ENCODE measurements at regions not wholly inside any gene's neighbourhood (a gene's known extent, or its start where the extent isn't known, plus 50 kb on each side); places are given as distances from the start of the nearest gene placed in this dataset.

DNA sequence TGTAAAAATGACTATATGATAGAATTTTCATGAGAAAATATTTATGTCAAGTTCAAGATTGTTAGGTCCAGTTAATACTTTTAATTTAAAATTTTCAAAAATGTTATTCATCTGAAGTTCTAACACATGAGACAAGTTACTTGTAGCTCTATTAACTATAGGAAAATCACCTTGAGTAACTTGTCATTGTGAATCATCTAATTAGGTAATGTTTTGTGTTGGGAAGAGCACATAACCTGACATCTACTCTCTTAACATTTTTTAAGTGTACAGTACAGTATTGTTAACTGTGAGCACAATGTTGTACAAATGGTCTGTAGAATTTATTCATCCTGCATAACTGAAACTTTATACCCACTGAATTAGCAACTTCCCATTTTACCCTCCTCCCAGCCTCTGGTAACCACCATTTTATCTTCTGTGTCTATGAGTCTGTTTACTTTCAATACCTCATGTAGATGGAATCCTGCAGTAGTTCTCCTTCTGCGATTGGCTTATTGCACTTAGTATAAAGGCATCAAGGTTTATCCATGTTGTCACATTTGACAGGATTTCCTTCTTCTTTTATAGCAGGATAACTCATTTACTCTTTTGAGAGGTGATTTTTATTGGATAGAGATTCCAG lies 54.6 kb downstream of the ARL4A start:
- ChIA-PET CTCF (no interaction called here), POLR2A (no interaction called here)
- Histone ChIP-seq H3K27ac (ENCODE audit: low read depth, low read length) (no peak overlapping the region), H3K9me3 (ENCODE audit: low read length) (no peaks in the 10 kb centered on the region), H3K36me3 (ENCODE audit: insufficient read depth, low read length) (no peaks in the 10 kb centered on the region), H3K4me1 (ENCODE audit: insufficient read depth, low read length) (no peaks in the 10 kb centered on the region), H3K4me3 (ENCODE audit: low read length) (no peak overlapping the region), H3K27me3 (ENCODE audit: insufficient read depth, low read length, poor library complexity, severe bottlenecking) (no peaks in the 10 kb centered on the region)
- Mint-ChIP-seq H3K27me3 (peaks cover 2 to 6% of the 10 kb centered on the region in 2 donors), H3K4me1 (no peaks in the 10 kb centered on the region), H3K27ac (no peak overlapping the region), H3K9me3 (no peaks in the 10 kb centered on the region), H3K4me3 (no peak overlapping the region), H3K36me3 (no peaks in the 10 kb centered on the region)
- DNase-seq = no peak

DNA sequence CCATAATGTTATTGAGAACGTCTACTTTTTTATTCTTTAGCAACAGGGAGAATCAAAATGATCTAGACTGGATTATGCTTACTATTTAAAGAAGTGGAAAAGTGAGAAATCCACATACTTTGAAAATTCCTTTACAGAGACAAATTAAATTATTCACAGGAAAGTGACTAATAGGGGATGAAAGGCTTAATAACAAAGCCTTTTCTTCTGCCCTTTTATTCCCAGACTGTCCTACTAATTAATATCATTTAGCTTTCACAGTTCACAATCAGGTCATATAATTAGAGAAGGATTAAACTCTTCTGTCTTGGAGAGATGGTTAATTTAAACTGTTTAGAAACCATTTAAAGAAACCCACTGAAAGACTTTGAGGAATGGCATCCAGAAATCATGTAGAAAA lies 58.8 kb downstream of the ARL4A start:
- no peaks in the 10 kb centered on the region for H3K36me3 Mint-ChIP-seq
- Histone ChIP-seq H3K4me3 (ENCODE audit: low read length) (no peak overlapping the region), H3K4me1 (ENCODE audit: insufficient read depth, low read length) (no peaks in the 10 kb centered on the region), H3K27me3 (ENCODE audit: insufficient read depth, low read length, poor library complexity, severe bottlenecking) (no peaks in the 10 kb centered on the region), H3K36me3 (ENCODE audit: insufficient read depth, low read length) (no peaks in the 10 kb centered on the region), H3K9me3 (ENCODE audit: low read length) (no peaks in the 10 kb centered on the region), H3K27ac (ENCODE audit: low read depth, low read length) (no peak overlapping the region)
- peaks cover 3 to 8% of the 10 kb centered on the region in 2 donors for H3K27me3 Mint-ChIP-seq
- no peak for DNase-seq
- H3K4me3 Mint-ChIP-seq = no peak overlapping the region
- no peaks in the 10 kb centered on the region for H3K4me1 Mint-ChIP-seq
- CTCF ChIA-PET = no interaction called here
- H3K9me3 Mint-ChIP-seq = no peaks in the 10 kb centered on the region
- POLR2A ChIA-PET = no interaction called here
- H3K27ac Mint-ChIP-seq = no peak overlapping the region

DNA sequence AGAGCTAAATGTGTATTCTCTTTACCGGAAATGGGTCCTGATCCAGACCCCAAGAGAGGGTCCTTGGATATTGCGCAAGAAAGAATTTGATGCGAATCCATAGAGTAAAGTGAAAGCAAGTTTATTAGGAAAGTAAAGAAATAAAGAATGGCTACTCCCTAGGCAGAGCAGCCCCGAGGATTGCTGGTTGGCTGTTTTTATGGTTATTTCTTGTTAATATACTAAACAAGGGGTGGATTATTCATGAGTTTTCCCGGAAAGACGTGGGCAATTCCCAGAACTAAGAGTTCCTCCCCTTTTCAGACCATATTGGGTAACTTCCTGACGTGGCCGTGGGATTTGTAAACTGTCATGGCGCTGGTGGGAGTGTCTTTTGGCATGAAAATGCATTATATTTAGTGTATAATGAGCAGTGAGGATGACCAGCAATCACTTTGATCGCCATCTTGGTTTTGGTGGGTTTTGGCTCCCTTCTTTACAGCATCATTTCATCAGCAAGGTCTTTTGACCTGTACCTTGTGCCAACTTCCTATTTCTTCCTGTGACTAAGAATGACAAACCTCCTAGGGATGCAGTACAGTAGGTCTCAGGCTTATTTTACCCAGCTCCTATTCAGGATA lies 60.4 kb downstream of the ARL4A start:
- no peaks in the 10 kb centered on the region for H3K36me3 ChIP-seq (ENCODE audit: insufficient read depth, low read length)
- H3K27ac Mint-ChIP-seq = no peak overlapping the region
- no peak for DNase-seq
- no peak overlapping the region for H3K4me3 Mint-ChIP-seq
- H3K27me3 ChIP-seq (ENCODE audit: insufficient read depth, low read length, poor library complexity, severe bottlenecking) = no peaks in the 10 kb centered on the region
- POLR2A ChIA-PET = no interaction called here
- no peaks in the 10 kb centered on the region for H3K36me3 Mint-ChIP-seq
- CTCF ChIA-PET = interaction anchor here (0.7 kb wide), 1 partner anchor 433 kb away, joined by 3 read pairs; no protein-coding TSS in a partner anchor
- H3K4me1 ChIP-seq (ENCODE audit: insufficient read depth, low read length) = no peaks in the 10 kb centered on the region
- H3K27me3 Mint-ChIP-seq = peaks cover 3 to 8% of the 10 kb centered on the region in 2 donors
- H3K9me3 ChIP-seq (ENCODE audit: low read length) = no peaks in the 10 kb centered on the region
- H3K4me3 ChIP-seq (ENCODE audit: low read length) = no peak overlapping the region
- no peaks in the 10 kb centered on the region for H3K9me3 Mint-ChIP-seq
- no peaks in the 10 kb centered on the region for H3K4me1 Mint-ChIP-seq
- no peak overlapping the region for H3K27ac ChIP-seq (ENCODE audit: low read depth, low read length)

DNA sequence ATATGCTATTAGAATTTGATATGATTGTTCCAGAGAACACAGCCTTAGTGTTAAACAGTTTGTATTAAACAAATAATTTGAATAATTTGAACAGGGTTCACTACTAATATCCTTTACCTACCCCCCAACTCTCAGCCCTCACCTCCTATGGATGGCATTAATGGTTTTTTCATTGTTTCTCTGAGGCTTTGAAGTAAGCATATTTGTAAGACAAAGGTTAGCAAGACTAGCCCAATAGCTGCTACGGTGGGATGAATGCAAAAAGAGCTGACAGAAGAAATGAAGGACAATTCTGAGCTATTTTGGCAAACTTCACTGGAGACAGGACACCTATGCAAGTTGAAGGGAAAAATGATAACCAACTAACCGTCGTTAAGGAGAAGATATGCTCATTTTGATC lies 61.6 kb downstream of the ARL4A start:
- no peaks in the 10 kb centered on the region for H3K36me3 ChIP-seq (ENCODE audit: insufficient read depth, low read length)
- ChIA-PET CTCF (no interaction called here), POLR2A (no interaction called here)
- H3K9me3 ChIP-seq (ENCODE audit: low read length) = no peaks in the 10 kb centered on the region
- no peak for DNase-seq
- no peaks in the 10 kb centered on the region for H3K9me3 Mint-ChIP-seq
- H3K27me3 Mint-ChIP-seq = peaks cover 3 to 8% of the 10 kb centered on the region in 2 donors
- no peaks in the 10 kb centered on the region for H3K4me1 Mint-ChIP-seq
- H3K36me3 Mint-ChIP-seq = no peaks in the 10 kb centered on the region
- H3K4me3 ChIP-seq (ENCODE audit: low read length) = no peak overlapping the region
- no peak overlapping the region for H3K27ac Mint-ChIP-seq
- H3K4me1 ChIP-seq (ENCODE audit: insufficient read depth, low read length) = no peaks in the 10 kb centered on the region
- no peak overlapping the region for H3K27ac ChIP-seq (ENCODE audit: low read depth, low read length)
- H3K4me3 Mint-ChIP-seq = no peak overlapping the region
- H3K27me3 ChIP-seq (ENCODE audit: insufficient read depth, low read length, poor library complexity, severe bottlenecking) = no peaks in the 10 kb centered on the region

DNA sequence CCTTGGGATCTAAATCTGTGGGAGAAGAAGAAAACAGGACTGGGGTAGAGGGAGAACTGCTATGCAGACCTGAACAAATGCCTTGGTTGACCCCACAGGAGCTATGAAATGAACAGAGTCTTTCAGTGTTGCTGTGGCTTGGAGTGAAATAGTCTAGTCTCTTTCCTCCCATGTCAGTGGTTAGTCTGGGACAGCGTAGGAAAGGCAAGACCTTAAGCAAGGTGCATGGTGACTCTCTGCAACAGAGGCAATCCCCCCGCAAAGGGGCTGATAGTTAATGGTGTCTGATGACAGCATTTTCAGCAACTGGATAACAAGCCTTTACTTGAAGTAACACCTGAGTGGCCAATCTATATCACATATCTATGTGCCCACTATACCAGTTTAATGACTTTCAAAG lies 62.3 kb downstream of the ARL4A start:
- no peak for DNase-seq
- Histone ChIP-seq H3K27ac (ENCODE audit: low read depth, low read length) (no peak overlapping the region), H3K36me3 (ENCODE audit: insufficient read depth, low read length) (no peaks in the 10 kb centered on the region), H3K9me3 (ENCODE audit: low read length) (no peaks in the 10 kb centered on the region), H3K4me3 (ENCODE audit: low read length) (no peak overlapping the region), H3K27me3 (ENCODE audit: insufficient read depth, low read length, poor library complexity, severe bottlenecking) (no peaks in the 10 kb centered on the region), H3K4me1 (ENCODE audit: insufficient read depth, low read length) (no peaks in the 10 kb centered on the region)
- no peaks in the 10 kb centered on the region for H3K9me3 Mint-ChIP-seq
- peaks cover 3 to 8% of the 10 kb centered on the region in 2 donors for H3K27me3 Mint-ChIP-seq
- no peaks in the 10 kb centered on the region for H3K36me3 Mint-ChIP-seq
- H3K4me3 Mint-ChIP-seq = no peak overlapping the region
- no peak overlapping the region for H3K27ac Mint-ChIP-seq
- ChIA-PET CTCF (no interaction called here), POLR2A (no interaction called here)
- no peaks in the 10 kb centered on the region for H3K4me1 Mint-ChIP-seq

DNA sequence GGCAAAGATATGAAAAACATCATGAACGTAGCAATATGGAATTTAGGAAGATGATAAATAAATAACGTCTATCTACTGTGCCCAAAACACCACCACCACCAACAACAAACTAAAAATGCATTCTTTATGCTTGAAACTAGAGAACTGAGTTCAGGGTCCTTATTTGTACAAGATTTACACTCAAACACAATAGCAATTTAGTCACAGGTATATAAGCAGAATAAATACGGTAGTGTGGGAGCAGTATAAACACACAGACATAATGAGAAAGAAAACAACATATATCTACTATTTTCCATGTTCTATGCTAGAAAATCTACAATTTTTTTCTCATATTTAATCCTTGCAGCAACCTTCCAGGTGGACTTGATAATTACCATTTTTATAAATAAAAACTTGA lies 64.3 kb downstream of the ARL4A start:
- Mint-ChIP-seq H3K4me3 (no peak overlapping the region), H3K27me3 (peaks cover 3 to 8% of the 10 kb centered on the region in 2 donors), H3K27ac (no peak overlapping the region), H3K4me1 (no peaks in the 10 kb centered on the region), H3K36me3 (no peaks in the 10 kb centered on the region), H3K9me3 (no peaks in the 10 kb centered on the region)
- Histone ChIP-seq H3K4me1 (ENCODE audit: insufficient read depth, low read length) (no peaks in the 10 kb centered on the region), H3K27me3 (ENCODE audit: insufficient read depth, low read length, poor library complexity, severe bottlenecking) (no peaks in the 10 kb centered on the region), H3K27ac (ENCODE audit: low read depth, low read length) (no peak overlapping the region), H3K36me3 (ENCODE audit: insufficient read depth, low read length) (no peaks in the 10 kb centered on the region), H3K9me3 (ENCODE audit: low read length) (no peaks in the 10 kb centered on the region), H3K4me3 (ENCODE audit: low read length) (no peak overlapping the region)
- no peak for DNase-seq
- ChIA-PET CTCF (no interaction called here), POLR2A (no interaction called here)

DNA sequence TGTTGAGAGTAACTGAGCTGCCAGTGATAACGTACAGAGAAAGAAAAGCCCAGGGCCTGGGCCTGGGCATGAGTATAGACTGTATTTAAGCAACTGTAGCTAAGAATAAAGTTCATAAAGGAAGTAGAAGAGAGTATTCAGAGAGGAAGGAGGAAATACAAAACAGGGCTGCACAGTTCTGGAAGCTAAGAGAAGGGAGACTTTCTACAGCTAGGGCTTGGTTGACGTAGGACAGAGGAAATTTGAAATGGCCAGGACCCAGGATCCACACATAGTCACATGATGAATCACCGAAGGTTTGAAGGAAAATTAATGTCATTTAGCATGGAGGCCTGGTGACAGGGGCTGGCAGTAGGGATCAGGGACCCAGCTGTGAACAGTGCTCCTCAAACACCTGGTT lies 66.7 kb downstream of the ARL4A start:
- ChIA-PET CTCF (interaction anchor here (1.0 kb wide), 1 partner anchor 68 kb away, joined by 3 read pairs; no protein-coding TSS in a partner anchor), POLR2A (no interaction called here)
- no peak for DNase-seq
- no peaks in the 10 kb centered on the region for H3K36me3 ChIP-seq (ENCODE audit: insufficient read depth, low read length)
- no peak overlapping the region for H3K4me3 ChIP-seq (ENCODE audit: low read length)
- no peak overlapping the region for H3K27ac ChIP-seq (ENCODE audit: low read depth, low read length)
- Mint-ChIP-seq H3K9me3 (no peaks in the 10 kb centered on the region), H3K4me1 (no peaks in the 10 kb centered on the region), H3K27me3 (peaks cover 0 to 1% of the 10 kb centered on the region in 2 donors), H3K27ac (no peak overlapping the region), H3K4me3 (no peak overlapping the region), H3K36me3 (no peaks in the 10 kb centered on the region)
- H3K27me3 ChIP-seq (ENCODE audit: insufficient read depth, low read length, poor library complexity, severe bottlenecking) = no peaks in the 10 kb centered on the region
- no peaks in the 10 kb centered on the region for H3K4me1 ChIP-seq (ENCODE audit: insufficient read depth, low read length)
- H3K9me3 ChIP-seq (ENCODE audit: low read length) = no peaks in the 10 kb centered on the region

DNA sequence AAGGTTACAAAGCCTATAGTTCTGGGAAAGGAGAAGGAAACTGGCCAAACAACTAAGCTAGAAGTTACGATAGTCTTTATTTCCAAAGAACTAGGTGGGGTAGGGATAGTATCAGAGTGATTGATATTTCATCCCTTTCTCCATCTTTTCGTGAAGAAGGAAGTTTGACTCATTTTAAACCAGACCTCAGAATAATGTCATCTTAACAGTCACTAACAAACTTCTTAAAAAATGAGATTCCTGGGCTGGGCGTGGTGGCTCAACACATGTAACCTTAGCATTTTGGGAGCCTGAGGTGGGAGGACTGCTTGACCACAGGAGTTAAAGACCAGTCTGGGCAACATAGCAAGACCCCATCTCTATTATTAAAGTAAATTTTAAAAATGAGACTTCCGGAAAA lies 69.4 kb downstream of the ARL4A start:
- no peak overlapping the region for H3K4me3 Mint-ChIP-seq
- no peaks in the 10 kb centered on the region for H3K4me1 Mint-ChIP-seq
- Histone ChIP-seq H3K36me3 (ENCODE audit: insufficient read depth, low read length) (no peaks in the 10 kb centered on the region), H3K27me3 (ENCODE audit: insufficient read depth, low read length, poor library complexity, severe bottlenecking) (no peaks in the 10 kb centered on the region), H3K27ac (ENCODE audit: low read depth, low read length) (no peak overlapping the region), H3K4me1 (ENCODE audit: insufficient read depth, low read length) (no peaks in the 10 kb centered on the region), H3K9me3 (ENCODE audit: low read length) (no peaks in the 10 kb centered on the region), H3K4me3 (ENCODE audit: low read length) (no peak overlapping the region)
- no peak overlapping the region for H3K27ac Mint-ChIP-seq
- H3K36me3 Mint-ChIP-seq = peaks cover 0 to 9% (median 0%) of the 10 kb centered on the region in 3 donors
- H3K27me3 Mint-ChIP-seq = peaks cover 0 to 10% of the 10 kb centered on the region in 2 donors
- ChIA-PET POLR2A (no interaction called here), CTCF (no interaction called here)
- DNase-seq = no peak
- peaks cover 4 to 12% (median 8%) of the 10 kb centered on the region in 5 donors for H3K9me3 Mint-ChIP-seq

All from CD8-positive, alpha-beta memory T cell (primary cell).